IMR-90 (cell line): ENCODE measurements at regions not wholly inside any gene's neighbourhood (a gene's known extent, or its start where the extent isn't known, plus 50 kb on each side); places are given as distances from the start of the nearest gene placed in this dataset.
A peak's percentile ranks its signal among the peaks of the same experiment; 100 is the strongest.

Source experiments
- ATAC-seq: fragments of 200-7000 bp; cut with Tn5 transposase; 2 replicates; pipeline ENCODE4 v1.9.1; 2020; ENCODE audit warnings: low read depth, mild to moderate bottlenecking, moderate library complexity
- BruUV-seq: library from RNA; stranded (reverse); fragments of 400-500 nt; replicated peaks from 2 replicates; lab custom pipeline; 2021; lab: Mats Ljungman, UMichigan
- CTCF ChIA-PET: fragments of 300-600 bp; formaldehyde crosslinking; extraction: SDS; loops from one replicate; lab custom pipeline; 2021; ENCODE audit warnings: antibody characterized with exemption; lab: Yijun Ruan, JAX
- POLR2A ChIA-PET: fragments of 300-600 bp; sonication (Branson Sonifier 250); formaldehyde crosslinking; loops from one replicate; lab custom pipeline; 2022; ENCODE audit warnings: antibody characterized with exemption; ENCODE audit not compliant: unreplicated experiment; lab: Charles Lee
- DNase-seq: peaks from one replicate; pipeline ENCODE4 v3.0.0; 2013
- H2AFZ ChIP-seq: replicated peaks from 2 replicates; pipeline ENCODE3; 2013; ENCODE audit warnings: low read length, mild to moderate bottlenecking; ENCODE audit not compliant: poor library complexity
- H2AK5ac ChIP-seq: 2 replicates; pipeline ENCODE4 v1.6.1; 2013; ENCODE audit warnings: low read depth, low read length, inconsistent platforms
- H2AK9ac ChIP-seq: replicated peaks from 2 replicates; pipeline ENCODE3; 2013; ENCODE audit warnings: mild to moderate bottlenecking, low read depth, low read length, moderate library complexity; ENCODE audit not compliant: poor library complexity
- H2BK120ac ChIP-seq: 2 replicates; pipeline ENCODE4 v1.6.1; 2013; ENCODE audit warnings: low read depth, low read length, inconsistent platforms
- H2BK15ac ChIP-seq: 3 replicates; pipeline ENCODE4 v1.6.1; 2013; ENCODE audit warnings: low read depth, low read length, inconsistent platforms
- H2BK20ac ChIP-seq: 2 replicates; pipeline ENCODE4 v1.6.1; 2013; ENCODE audit warnings: low read depth, mild to moderate bottlenecking, inconsistent platforms, low read length, moderate library complexity
- H2BK5ac ChIP-seq: 2 replicates; pipeline ENCODE4 v1.6.1; 2013; ENCODE audit warnings: mild to moderate bottlenecking, low read depth, low read length, inconsistent platforms; ENCODE audit not compliant: poor library complexity, severe bottlenecking
- H3K14ac ChIP-seq: replicated peaks from 2 replicates; pipeline ENCODE4 v1.6.1; 2013; ENCODE audit warnings: low read depth, low read length, inconsistent platforms
- H3K18ac ChIP-seq: 2 replicates; pipeline ENCODE4 v1.6.1; 2013; ENCODE audit warnings: low read depth, low read length, control low read depth
- H3K23ac ChIP-seq: 2 replicates; pipeline ENCODE4 v1.6.1; 2013; ENCODE audit warnings: low read depth, low read length, inconsistent platforms
- H3K27ac ChIP-seq: 2 replicates; pipeline ENCODE4 v1.5.1; 2013; ENCODE audit warnings: mild to moderate bottlenecking, control low read depth, low read length; ENCODE audit not compliant: insufficient read depth
- H3K27me3 ChIP-seq: 2 replicates; pipeline ENCODE4 v1.6.1; 2013; ENCODE audit warnings: low read length; ENCODE audit not compliant: control insufficient read depth, insufficient read depth
- H3K36me3 ChIP-seq: 2 replicates; pipeline ENCODE4 v1.6.1; 2013; ENCODE audit warnings: low read length, mixed read lengths; ENCODE audit not compliant: control insufficient read depth, insufficient read depth
- H3K4ac ChIP-seq: 2 replicates; pipeline ENCODE4 v1.6.1; 2013; ENCODE audit warnings: low read depth, low read length, inconsistent platforms
- H3K4me1 ChIP-seq: 2 replicates; pipeline ENCODE4 v1.6.1; 2013; ENCODE audit warnings: low read length, mixed read lengths; ENCODE audit not compliant: control insufficient read depth, insufficient read depth
- H3K4me2 ChIP-seq: 2 replicates; pipeline ENCODE4 v1.6.1; 2013; ENCODE audit warnings: low read depth, mild to moderate bottlenecking, control low read depth, low read length, moderate library complexity
- H3K4me3 ChIP-seq: 2 replicates; pipeline ENCODE4 v1.5.1; 2013; ENCODE audit warnings: low read depth, mild to moderate bottlenecking, control low read depth, low read length, moderate library complexity; ENCODE audit not compliant: insufficient read depth
- H3K56ac ChIP-seq: 2 replicates; pipeline ENCODE4 v1.6.1; 2013; ENCODE audit warnings: low read length, inconsistent platforms; ENCODE audit not compliant: insufficient read depth; ENCODE audit errors: extremely low read depth
- H3K79me1 ChIP-seq, 2 experiments: 2 replicates each; pipeline ENCODE4 v1.6.1; 2013; ENCODE audit warnings: low read length in 2 of 2, inconsistent platforms in 1 of 2, low read depth in 1 of 2
- H3K9ac ChIP-seq: 2 replicates; pipeline ENCODE4 v1.6.1; 2013; ENCODE audit warnings: low read depth, low read length, control low read depth
- H3K9me1 ChIP-seq: 2 replicates; pipeline ENCODE4 v1.6.1; 2013; ENCODE audit warnings: low read length, inconsistent platforms; ENCODE audit not compliant: insufficient read depth
- H3K9me3 ChIP-seq: 2 replicates; pipeline ENCODE4 v1.6.1; 2013; ENCODE audit warnings: low read length; ENCODE audit not compliant: control insufficient read depth, insufficient read depth
- H4K20me1 ChIP-seq: 2 replicates; pipeline ENCODE4 v1.6.1; 2013; ENCODE audit warnings: low read length, inconsistent platforms; ENCODE audit not compliant: insufficient read depth
- H4K5ac ChIP-seq: 2 replicates; pipeline ENCODE4 v1.6.1; 2013; ENCODE audit warnings: mild to moderate bottlenecking, low read depth, low read length, control low read depth
- H4K8ac ChIP-seq, 2 experiments: 2 replicates each; pipeline ENCODE4 v1.6.1; 2013; ENCODE audit warnings: low read depth in 2 of 2, low read length in 2 of 2, control low read depth in 1 of 2, inconsistent platforms in 1 of 2
- H4K91ac ChIP-seq: 2 replicates; pipeline ENCODE4 v1.6.1; 2013; ENCODE audit warnings: low read depth, low read length, inconsistent platforms; ENCODE audit not compliant: insufficient read depth
- FOS ChIP-seq: fragments of 150-350 bp; IDR thresholded peaks from 2 replicates; pipeline ENCODE4 v1.6.1; 2016; ENCODE audit warnings: low read depth, low read length
- WGBS, 2 experiments: methylation state at CpG; one replicate each; pipeline versions ENCODE4 v1.1.5 to v1.1.7; 2013; ENCODE audit warnings: missing lambda C conversion rate in 2 of 2; ENCODE audit not compliant: insufficient read length in 1 of 2; ENCODE audit errors: extremely low coverage in 2 of 2; 5-methylcytosine and 5-hydroxymethylcytosine counted together
- dilution Hi-C: fragments of 300-500 bp; cut with HindIII; formaldehyde crosslinking; loops from one replicate; pipeline ENCODE4 v1.14.3; 2018; ENCODE audit warnings: low sequenced_read_pairs; ENCODE audit not compliant: unreplicated experiment
- in situ Hi-C: fragments of 300-500 bp; cut with MboI; formaldehyde crosslinking; loops from 3 replicates; pipeline ENCODE4 v1.14.3; 2019; ENCODE audit warnings: low sequenced_read_pairs, inconsistent platforms, mixed read lengths
- intact Hi-C: fragments of 100-400 bp; cut with micrococcal nuclease; formaldehyde crosslinking; loops from 2 replicates; pipeline ENCODE4 v1.10.0; 2022
- TF ChIP-seq, protein P1 (sequence below): fragments of 150-350 bp; IDR thresholded peaks from 2 replicates; pipeline ENCODE4 v1.6.1; 2017; ENCODE audit warnings: mild to moderate bottlenecking, antibody characterized with exemption, low read length, low read depth

DNA sequence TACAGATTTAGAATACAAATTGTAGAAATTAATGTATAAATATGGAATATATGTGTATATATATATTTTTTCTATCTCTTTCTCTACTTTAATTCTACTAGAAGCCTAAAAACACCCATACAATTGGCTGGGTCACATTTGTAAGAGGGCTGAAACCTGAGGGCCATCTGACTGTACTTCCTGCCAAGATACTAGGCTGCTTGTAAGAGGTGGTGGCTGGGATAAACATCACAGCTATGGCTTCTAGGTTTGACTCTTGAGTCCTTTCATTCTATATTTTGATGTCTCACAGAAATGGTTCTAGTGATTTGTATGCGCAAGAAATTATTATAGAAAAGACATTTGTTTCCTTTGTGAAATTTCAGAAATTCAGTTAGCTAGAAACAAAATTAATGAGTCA lies 1155.2 kb upstream of the B3GALT2 start:
- TF ChIP-seq FOS: no peak
- TF ChIP-seq, protein P1, sequence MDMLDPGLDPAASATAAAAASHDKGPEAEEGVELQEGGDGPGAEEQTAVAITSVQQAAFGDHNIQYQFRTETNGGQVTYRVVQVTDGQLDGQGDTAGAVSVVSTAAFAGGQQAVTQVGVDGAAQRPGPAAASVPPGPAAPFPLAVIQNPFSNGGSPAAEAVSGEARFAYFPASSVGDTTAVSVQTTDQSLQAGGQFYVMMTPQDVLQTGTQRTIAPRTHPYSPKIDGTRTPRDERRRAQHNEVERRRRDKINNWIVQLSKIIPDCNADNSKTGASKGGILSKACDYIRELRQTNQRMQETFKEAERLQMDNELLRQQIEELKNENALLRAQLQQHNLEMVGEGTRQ: no peak
- no peak overlapping the region for H2BK20ac ChIP-seq
- H3K4me2 ChIP-seq: no peak overlapping the region
- no peaks in the 10 kb centered on the region for H3K79me1 ChIP-seq
- no peak overlapping the region for H2BK120ac ChIP-seq
- in situ Hi-C loops (no loop called here), intact Hi-C loops (no loop called here), dilution Hi-C loops (no loop called here)
- H3K9ac ChIP-seq: no peak overlapping the region
- no peak overlapping the region for H2BK15ac ChIP-seq
- no peaks in the 10 kb centered on the region for H3K36me3 ChIP-seq
- H3K9me1 ChIP-seq: no peaks in the 10 kb centered on the region
- H4K5ac ChIP-seq: no peak overlapping the region
- H2BK5ac ChIP-seq: no peak overlapping the region
- H4K20me1 ChIP-seq: no peaks in the 10 kb centered on the region
- H3K27ac ChIP-seq: no peak overlapping the region
- no peak overlapping the region for H2AFZ ChIP-seq
- H3K18ac ChIP-seq: no peak overlapping the region
- H3K4me1 ChIP-seq: no peaks in the 10 kb centered on the region
- no peak overlapping the region for H2AK5ac ChIP-seq
- H3K14ac ChIP-seq: no peak overlapping the region
- no peak overlapping the region for H3K4ac ChIP-seq
- H3K27me3 ChIP-seq: no peaks in the 10 kb centered on the region
- no peaks in the 10 kb centered on the region for H3K9me3 ChIP-seq
- WGBS, 2 experiments: no CpG with 5 or more reads among the region's 1 CpG
- ChIA-PET POLR2A (no interaction called here), CTCF (no interaction called here)
- no peak overlapping the region for H2AK9ac ChIP-seq
- H3K4me3 ChIP-seq: no peak overlapping the region
- H3K56ac ChIP-seq: no peak overlapping the region
- DNase-seq (peak; percentile 4), ATAC-seq (no peak)
- no peak overlapping the region for H4K8ac ChIP-seq
- BruUV-seq: no TSS peak
- no peak overlapping the region for H4K91ac ChIP-seq
- no peak overlapping the region for H3K23ac ChIP-seq
